ENCODE measurements at regions not wholly inside any gene's neighbourhood (a gene's known extent, or its start where the extent isn't known, plus 50 kb on each side); places are given as distances from the start of the nearest gene placed in this dataset.

DNA sequence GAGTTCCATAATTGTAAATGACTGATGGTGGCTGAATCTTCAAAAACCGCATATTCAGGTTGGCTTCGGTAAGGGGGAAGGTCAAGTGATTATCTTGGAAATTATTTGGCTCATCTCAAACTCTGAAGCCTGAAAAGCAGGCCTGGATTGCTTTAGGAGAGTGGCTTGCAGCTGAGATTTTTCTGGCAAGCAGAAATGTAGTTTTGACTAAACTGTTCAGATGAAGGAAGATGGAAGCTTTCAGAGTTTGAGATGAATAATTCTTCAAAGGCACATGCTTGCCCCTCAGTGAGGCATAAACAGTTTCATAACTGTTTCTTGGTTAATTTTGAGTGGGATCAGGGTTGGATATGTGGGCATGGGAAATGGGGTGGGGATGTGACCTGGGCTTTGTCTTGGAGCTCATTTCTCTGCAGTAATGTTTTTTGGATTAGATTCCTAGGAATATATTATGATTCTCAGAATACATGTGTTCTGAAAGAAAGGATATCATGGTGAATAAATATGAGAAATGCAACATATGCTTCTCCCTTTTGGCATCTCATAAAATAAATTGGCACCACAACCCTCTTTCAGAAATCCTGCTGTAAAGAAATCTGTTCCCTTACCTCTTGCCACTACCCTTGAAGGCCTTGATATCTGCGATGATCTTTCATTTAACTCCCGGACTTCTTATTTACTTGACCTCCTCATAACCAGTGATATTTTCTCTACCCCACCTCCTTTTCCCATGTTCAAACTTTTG is 469.2 kb downstream of the ADRA2A start:
- intact Hi-C loops (cut with DNase I, micrococcal nuclease): no loop called here
- Histone ChIP-seq H3K36me3 (ENCODE audit: low read depth) (no peaks in the 10 kb centered on the region), H3K4me1 (ENCODE audit: low read depth) (no peaks in the 10 kb centered on the region), H3K9me3 (no peaks in the 10 kb centered on the region), H3K4me3 (no peak overlapping the region)
- DNase-seq (no peak), ATAC-seq (no peak)
- TF ChIP-seq, protein P1, sequence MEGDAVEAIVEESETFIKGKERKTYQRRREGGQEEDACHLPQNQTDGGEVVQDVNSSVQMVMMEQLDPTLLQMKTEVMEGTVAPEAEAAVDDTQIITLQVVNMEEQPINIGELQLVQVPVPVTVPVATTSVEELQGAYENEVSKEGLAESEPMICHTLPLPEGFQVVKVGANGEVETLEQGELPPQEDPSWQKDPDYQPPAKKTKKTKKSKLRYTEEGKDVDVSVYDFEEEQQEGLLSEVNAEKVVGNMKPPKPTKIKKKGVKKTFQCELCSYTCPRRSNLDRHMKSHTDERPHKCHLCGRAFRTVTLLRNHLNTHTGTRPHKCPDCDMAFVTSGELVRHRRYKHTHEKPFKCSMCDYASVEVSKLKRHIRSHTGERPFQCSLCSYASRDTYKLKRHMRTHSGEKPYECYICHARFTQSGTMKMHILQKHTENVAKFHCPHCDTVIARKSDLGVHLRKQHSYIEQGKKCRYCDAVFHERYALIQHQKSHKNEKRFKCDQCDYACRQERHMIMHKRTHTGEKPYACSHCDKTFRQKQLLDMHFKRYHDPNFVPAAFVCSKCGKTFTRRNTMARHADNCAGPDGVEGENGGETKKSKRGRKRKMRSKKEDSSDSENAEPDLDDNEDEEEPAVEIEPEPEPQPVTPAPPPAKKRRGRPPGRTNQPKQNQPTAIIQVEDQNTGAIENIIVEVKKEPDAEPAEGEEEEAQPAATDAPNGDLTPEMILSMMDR (IDR thresholded peaks at IDR 0.05): no peak

DNA sequence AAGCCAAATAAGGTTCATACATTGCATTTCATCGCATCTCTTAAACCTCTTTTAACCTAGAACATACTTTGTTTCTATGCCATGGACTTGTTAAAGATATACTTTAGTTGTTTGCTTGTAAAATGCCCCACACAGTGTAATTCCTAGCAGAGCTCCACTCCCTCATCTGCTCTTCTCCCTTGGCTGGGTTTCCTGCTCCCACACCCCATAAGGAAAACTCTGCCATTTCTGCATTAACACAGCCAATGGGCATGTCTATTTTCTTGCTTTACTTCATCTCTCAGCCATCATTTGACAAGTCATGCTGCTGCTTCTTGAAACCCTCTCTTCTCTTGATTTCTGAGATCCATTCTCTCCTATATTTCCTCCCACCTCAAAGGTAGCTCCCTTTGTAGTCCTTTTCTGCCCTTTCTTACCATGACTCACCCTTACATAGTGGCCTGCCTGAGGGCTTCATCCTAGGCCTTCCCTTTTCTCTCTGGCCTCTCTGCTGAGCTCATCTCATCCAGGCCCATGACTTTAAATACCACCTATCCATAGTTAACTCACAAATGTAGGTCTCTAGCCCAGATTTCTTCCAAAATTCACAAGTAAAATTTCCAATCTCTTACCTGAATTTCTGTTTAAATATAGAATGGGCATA is 471.4 kb downstream of the ADRA2A start:
- TF ChIP-seq, protein P1 (IDR thresholded peaks at IDR 0.05): no peak

DNA sequence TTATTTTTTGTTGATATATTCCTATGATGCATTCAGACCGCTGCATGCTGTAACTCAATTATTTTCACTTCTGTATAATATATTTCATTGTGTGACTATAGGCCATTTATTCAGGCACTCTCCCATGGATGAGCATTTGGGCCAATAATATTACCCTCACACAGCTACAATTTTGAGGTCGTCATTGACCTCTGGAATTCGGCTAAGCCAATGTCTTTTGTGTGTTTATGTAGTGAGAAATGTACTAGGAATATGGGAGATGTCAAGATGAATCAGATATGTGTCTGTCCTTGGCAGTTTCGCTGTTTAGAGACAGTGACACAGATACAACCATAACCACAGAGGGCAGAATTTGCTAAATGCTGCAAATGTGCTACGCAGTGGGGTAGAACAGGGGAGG is 474.2 kb downstream of the ADRA2A start:
- H3K9me3 ChIP-seq: no peaks in the 10 kb centered on the region
- H3K36me3 ChIP-seq (ENCODE audit: low read depth): no peaks in the 10 kb centered on the region
- intact Hi-C loops (cut with DNase I, micrococcal nuclease): no loop called here
- DNase-seq: no peak
- no peaks in the 10 kb centered on the region for H3K4me1 ChIP-seq (ENCODE audit: low read depth)
- ATAC-seq: no peak
- TF ChIP-seq, protein P1 (IDR thresholded peaks at IDR 0.05): no peak
- no peak overlapping the region for H3K4me3 ChIP-seq

More for the DNA sequence above, 471.4 kb downstream of the ADRA2A start:
- no peaks in the 10 kb centered on the region for H3K4me1 ChIP-seq (ENCODE audit: low read depth)
- no peaks in the 10 kb centered on the region for H3K9me3 ChIP-seq
- intact Hi-C loops (cut with DNase I, micrococcal nuclease): no loop called here
- no peak for ATAC-seq
- no peak for DNase-seq
- H3K36me3 ChIP-seq (ENCODE audit: low read depth): no peaks in the 10 kb centered on the region
- H3K4me3 ChIP-seq: no peak overlapping the region

DNA sequence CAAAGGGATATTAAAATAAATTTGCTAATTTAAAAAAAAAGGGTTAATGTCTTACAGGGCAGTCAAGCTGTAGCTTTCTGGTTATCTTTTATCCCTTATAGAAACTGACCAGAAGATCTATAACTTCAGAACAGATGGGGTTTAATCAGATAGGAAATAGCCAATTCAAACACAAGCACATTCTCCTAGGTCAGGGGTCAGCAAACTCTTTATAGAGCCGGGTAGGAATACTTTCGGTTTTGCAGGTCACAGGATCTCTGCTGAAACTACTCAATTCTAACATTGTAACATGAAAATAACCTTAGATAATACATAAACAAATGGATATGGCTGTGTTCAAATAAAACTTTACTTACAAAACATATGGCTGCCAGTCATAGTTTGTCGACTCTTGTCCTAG is 479.8 kb downstream of the ADRA2A start:
- ATAC-seq (no peak), DNase-seq (no peak)
- Histone ChIP-seq H3K9me3 (no peaks in the 10 kb centered on the region), H3K4me3 (no peak overlapping the region), H3K4me1 (ENCODE audit: low read depth) (no peaks in the 10 kb centered on the region), H3K36me3 (ENCODE audit: low read depth) (no peaks in the 10 kb centered on the region)
- TF ChIP-seq, protein P1 (IDR thresholded peaks at IDR 0.05): no peak
- intact Hi-C loops (cut with DNase I, micrococcal nuclease): no loop called here

DNA sequence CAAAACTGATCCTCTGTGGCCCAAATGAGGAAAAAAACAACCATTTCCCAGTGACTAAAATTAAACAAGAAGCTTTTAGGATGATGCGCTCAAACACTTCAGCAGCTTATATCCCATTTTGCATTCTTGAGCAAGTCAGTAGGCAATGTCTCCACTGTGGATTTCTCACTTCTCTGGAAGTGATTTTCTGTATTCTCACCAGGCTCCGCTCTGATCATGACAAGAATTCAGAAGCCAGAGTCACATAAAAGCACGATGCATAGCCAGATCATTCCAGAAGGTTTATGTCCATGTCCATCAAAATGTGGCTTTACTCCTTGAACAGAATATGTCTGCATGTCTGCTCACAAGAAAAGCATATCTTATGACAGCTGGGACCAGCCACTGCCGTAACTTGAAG is 481.4 kb downstream of the ADRA2A start:
- ATAC-seq: no peak
- intact Hi-C loops (cut with DNase I, micrococcal nuclease): no loop called here
- TF ChIP-seq, protein P1 (IDR thresholded peaks at IDR 0.05): no peak

More for the DNA sequence above, 481.4 kb downstream of the ADRA2A start:
- no peak for DNase-seq
- H3K36me3 ChIP-seq (ENCODE audit: low read depth): no peaks in the 10 kb centered on the region
- no peaks in the 10 kb centered on the region for H3K9me3 ChIP-seq
- H3K4me1 ChIP-seq (ENCODE audit: low read depth): no peaks in the 10 kb centered on the region
- H3K4me3 ChIP-seq: no peak overlapping the region

Data from mucosa of descending colon (tissue), 3 donors.